AG04449 (cell line): ENCODE measurements at regions not wholly inside any gene's neighbourhood (a gene's known extent, or its start where the extent isn't known, plus 50 kb on each side); places are given as distances from the start of the nearest gene placed in this dataset.
"Not testable (repeated sequence)": the region's sequence is repeated elsewhere in the genome, so short reads cannot be mapped to it uniquely, and the experiment has no call there.

Experiments used
- CTCF ChIA-PET: fragments of 350-600 bp; formaldehyde crosslinking; extraction: SDS; loops from one replicate; lab custom pipeline; 2021; ENCODE audit warnings: antibody characterized with exemption; lab: Yijun Ruan, JAX
- POLR2A ChIA-PET: fragments of 400-600, 350-600 bp; formaldehyde crosslinking; extraction: SDS; loops from one replicate; lab custom pipeline; 2020; ENCODE audit warnings: antibody characterized with exemption, inconsistent platforms; lab: Yijun Ruan, JAX
- DNase-seq: peaks from one replicate; pipeline ENCODE4 v3.0.0-alpha.2; 2010; ENCODE audit warnings: low read depth, low spot score
- H3K4me3 ChIP-seq: 2 replicates; pipeline ENCODE4 v1.5.1; 2011; ENCODE audit warnings: low read depth, mild to moderate bottlenecking, control low read depth, low read length
- CTCF ChIP-seq: IDR thresholded peaks from one replicate; pipeline ENCODE4 v1.5.1; 2011; ENCODE audit warnings: mild to moderate bottlenecking, moderate library complexity, low read length, control low read depth, inconsistent platforms; ENCODE audit not compliant: insufficient read depth; ENCODE audit errors: missing control alignments

- POLR2A ChIA-PET: no interaction called here
- no peak overlapping the region for H3K4me3 ChIP-seq
- no peak for TF ChIP-seq CTCF
- DNase-seq: no peak
- CTCF ChIA-PET: interaction anchor here (1.2 to 5.5 kb wide), 4 partner anchors 14 to 190 kb away, joined by 3 to 80 read pairs (median 6); no protein-coding TSS in a partner anchor
These were observed 66.2 kb upstream of the BEND6 start for GRCh38 chr6:56888687-56889086.

GRCh38 chr6:56887086-56887485 is 67.8 kb upstream of the BEND6 start:
- ChIA-PET CTCF (interaction anchor here (1.5 to 3.0 kb wide), 3 partner anchors 15 to 188 kb away, joined by 4 to 13 read pairs (median 7); no protein-coding TSS in a partner anchor), POLR2A (no interaction called here)
- no peak overlapping the region for H3K4me3 ChIP-seq
- TF ChIP-seq CTCF: no peak
- no peak for DNase-seq

GRCh38 chr6:56877922-56878321 is 77.0 kb upstream of the BEND6 start:
- CTCF ChIA-PET: interaction anchor here (0.9 kb wide), 1 partner anchor 25 kb away, joined by 3 read pairs; no protein-coding TSS in a partner anchor
- POLR2A ChIA-PET: no interaction called here
- DNase-seq: no peak
- H3K4me3 ChIP-seq: no peak overlapping the region
- TF ChIP-seq CTCF: no peak

- ChIA-PET CTCF (interaction anchor here (0.6 to 1.6 kb wide), 4 partner anchors 25 to 207 kb away, joined by 3 to 6 read pairs (median 4); no protein-coding TSS in a partner anchor), POLR2A (no interaction called here)
- H3K4me3 ChIP-seq: no peak overlapping the region
- TF ChIP-seq CTCF: no peak
- no peak for DNase-seq
These were observed 78.9 kb upstream of the BEND6 start for GRCh38 chr6:56875961-56876360.

DNA sequence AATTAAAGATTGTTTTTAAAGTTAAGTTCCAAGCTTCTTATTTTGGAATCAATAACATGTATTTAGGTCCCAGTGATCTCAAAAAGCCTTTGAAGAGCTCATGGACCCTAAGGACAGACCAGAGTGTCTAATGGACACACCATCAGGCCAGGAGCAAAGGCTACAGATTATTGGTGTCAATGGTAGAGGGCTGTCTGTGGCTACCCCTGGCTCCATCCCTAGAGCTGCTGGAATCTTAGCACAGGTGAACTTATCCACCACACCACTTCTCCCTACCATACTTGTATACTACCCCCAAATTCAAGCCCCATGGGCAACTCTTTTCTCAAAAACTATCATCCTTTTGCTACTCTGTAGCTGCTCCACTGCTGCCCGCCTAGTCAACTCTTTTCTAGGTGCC is 79.4 kb upstream of the BEND6 start:
- TF ChIP-seq CTCF: no peak
- POLR2A ChIA-PET: no interaction called here
- no peak overlapping the region for H3K4me3 ChIP-seq
- DNase-seq: no peak
- CTCF ChIA-PET: interaction anchor here (0.6 to 1.6 kb wide), 3 partner anchors 24 to 206 kb away, joined by 3 to 6 read pairs (median 3); no protein-coding TSS in a partner anchor

GRCh38 chr6:56874328-56874727 is 80.6 kb upstream of the BEND6 start:
- H3K4me3 ChIP-seq: no peak overlapping the region
- DNase-seq: no peak
- ChIA-PET POLR2A (no interaction called here), CTCF (interaction anchor here (1.4 to 2.4 kb wide), 2 partner anchors 29 to 176 kb away, joined by 3 to 10 read pairs; no protein-coding TSS in a partner anchor)
- no peak for TF ChIP-seq CTCF

GRCh38 chr6:56870053-56870452 is 84.9 kb upstream of the BEND6 start:
- POLR2A ChIA-PET, DNase-seq, H3K4me3 ChIP-seq: not testable (repeated sequence)
- CTCF ChIA-PET: interaction anchor here (1.4 to 1.6 kb wide), 3 partner anchors 16 to 33 kb away, joined by 4 to 5 read pairs (median 4); no protein-coding TSS in a partner anchor
